ENCODE measurements at regions not wholly inside any gene's neighbourhood (a gene's known extent, or its start where the extent isn't known, plus 50 kb on each side); places are given as distances from the start of the nearest gene placed in this dataset.

- no peak for DNase-seq (ENCODE audit: low spot score, unreplicated experiment)
- TF ChIP-seq CTCF (IDR thresholded peaks at IDR 0.05; ENCODE audit: unreplicated experiment), result no peak
- H3K27ac Mint-ChIP-seq, result no peak overlapping the region
- H3K27me3 Mint-ChIP-seq, result no peaks in the 10 kb centered on the region
- no peak overlapping the region for H3K4me3 Mint-ChIP-seq (ENCODE audit: low read depth)
- H3K4me1 Mint-ChIP-seq (ENCODE audit: low read depth), result no peaks in the 10 kb centered on the region
- no peaks in the 10 kb centered on the region for H3K36me3 Mint-ChIP-seq (ENCODE audit: insufficient read depth)
- H3K9me3 Mint-ChIP-seq (ENCODE audit: low read depth), result peaks cover 3% of the 10 kb centered on the region
These were observed 293.5 kb upstream of the FSTL5 start for GRCh38 chr4:162457071-162457865.

- no peaks in the 10 kb centered on the region for H3K27me3 Mint-ChIP-seq
- no peaks in the 10 kb centered on the region for H3K36me3 Mint-ChIP-seq (ENCODE audit: insufficient read depth)
- no peak for TF ChIP-seq CTCF (IDR thresholded peaks at IDR 0.05; ENCODE audit: unreplicated experiment)
- no peaks in the 10 kb centered on the region for H3K4me1 Mint-ChIP-seq (ENCODE audit: low read depth)
- no peak overlapping the region for H3K4me3 Mint-ChIP-seq (ENCODE audit: low read depth)
- peaks cover 3% of the 10 kb centered on the region for H3K9me3 Mint-ChIP-seq (ENCODE audit: low read depth)
- no peak overlapping the region for H3K27ac Mint-ChIP-seq
- no peak for DNase-seq (ENCODE audit: low spot score, unreplicated experiment)
These were observed 292.3 kb upstream of the FSTL5 start for GRCh38 chr4:162456106-162456505.

- TF ChIP-seq CTCF (IDR thresholded peaks at IDR 0.05; ENCODE audit: unreplicated experiment), result no peak
- no peaks in the 10 kb centered on the region for H3K36me3 Mint-ChIP-seq (ENCODE audit: insufficient read depth)
- no peaks in the 10 kb centered on the region for H3K9me3 Mint-ChIP-seq (ENCODE audit: low read depth)
- H3K4me3 Mint-ChIP-seq (ENCODE audit: low read depth), result no peak overlapping the region
- H3K27me3 Mint-ChIP-seq, result no peaks in the 10 kb centered on the region
- no peak overlapping the region for H3K27ac Mint-ChIP-seq
- no peak for DNase-seq (ENCODE audit: low spot score, unreplicated experiment)
- H3K4me1 Mint-ChIP-seq (ENCODE audit: low read depth), result no peaks in the 10 kb centered on the region
These were observed 286.8 kb upstream of the FSTL5 start for GRCh38 chr4:162450531-162451035.

GRCh38 chr4:162443510-162443909 is 279.7 kb upstream of the FSTL5 start:
- no peaks in the 10 kb centered on the region for H3K36me3 Mint-ChIP-seq (ENCODE audit: insufficient read depth)
- no peaks in the 10 kb centered on the region for H3K9me3 Mint-ChIP-seq (ENCODE audit: low read depth)
- H3K4me3 Mint-ChIP-seq (ENCODE audit: low read depth), result no peak overlapping the region
- no peak for TF ChIP-seq CTCF (IDR thresholded peaks at IDR 0.05; ENCODE audit: unreplicated experiment)
- H3K27me3 Mint-ChIP-seq, result no peaks in the 10 kb centered on the region
- no peak overlapping the region for H3K27ac Mint-ChIP-seq
- H3K4me1 Mint-ChIP-seq (ENCODE audit: low read depth), result no peaks in the 10 kb centered on the region
- DNase-seq (ENCODE audit: low spot score, unreplicated experiment), result no peak

- no peak for DNase-seq (ENCODE audit: low spot score, unreplicated experiment)
- H3K4me1 Mint-ChIP-seq (ENCODE audit: low read depth), result no peaks in the 10 kb centered on the region
- H3K4me3 Mint-ChIP-seq (ENCODE audit: low read depth), result no peak overlapping the region
- no peaks in the 10 kb centered on the region for H3K36me3 Mint-ChIP-seq (ENCODE audit: insufficient read depth)
- H3K27me3 Mint-ChIP-seq, result no peaks in the 10 kb centered on the region
- no peak for TF ChIP-seq CTCF (IDR thresholded peaks at IDR 0.05; ENCODE audit: unreplicated experiment)
- H3K27ac Mint-ChIP-seq, result no peak overlapping the region
- H3K9me3 Mint-ChIP-seq (ENCODE audit: low read depth), result no peaks in the 10 kb centered on the region
These were observed 278.3 kb upstream of the FSTL5 start for GRCh38 chr4:162442128-162442527.

All from progenitor cell of endocrine pancreas (in vitro differentiated cells).